NOMO-1 (cell line): ENCODE measurements at regions not wholly inside any gene's neighbourhood (a gene's known extent, or its start where the extent isn't known, plus 50 kb on each side); places are given as distances from the start of the nearest gene placed in this dataset.

Experiments used
- DNase-seq, 2 experiments: peaks; one replicate each; lab custom pipeline; 2025; ENCODE audit not compliant: unreplicated experiment in 2 of 2; lab: John Stamatoyannopoulos, UW

DNA sequence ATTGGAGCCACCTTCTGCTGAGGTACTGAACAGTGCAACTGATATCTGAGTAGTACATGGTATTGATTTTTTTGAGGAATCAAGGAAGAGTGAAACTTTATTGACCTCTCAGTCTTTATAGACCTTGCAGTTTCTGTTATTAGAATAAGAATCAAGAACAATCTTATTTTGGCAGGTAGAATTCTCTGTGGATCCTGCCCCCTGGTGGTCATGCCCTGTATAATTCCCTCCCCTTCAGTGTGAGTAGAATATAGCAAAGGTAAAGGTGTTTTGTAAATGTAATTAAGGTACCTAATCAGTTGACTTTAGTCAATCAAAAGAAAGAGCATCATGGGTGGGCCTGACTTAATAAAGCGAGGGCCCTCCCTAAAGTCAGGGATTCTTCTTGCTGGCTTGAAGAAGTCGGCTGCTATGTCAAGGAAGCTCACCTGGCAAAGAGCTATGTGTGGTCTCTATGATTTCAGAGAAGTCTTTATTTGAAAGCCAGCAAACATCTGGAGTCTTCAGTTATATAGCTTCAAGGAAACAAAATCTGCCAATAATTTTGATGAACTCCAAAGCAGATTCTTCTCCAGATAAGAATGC, 142.8 kb downstream of the LSM5 start:
- DNase-seq: peak in 1 of 2 experiments; percentile 6

- no peak for DNase-seq
These were observed 143.9 kb downstream of the LSM5 start for GRCh38 chr7:32346253-32346652.

- no peak for DNase-seq
These were observed 153.5 kb downstream of the LSM5 start for GRCh38 chr7:32336726-32337125.

- DNase-seq: no peak
These were observed 155.1 kb downstream of the LSM5 start for GRCh38 chr7:32335107-32335506.

GRCh38 chr7:32330602-32331001, 159.6 kb downstream of the LSM5 start:
- no peak for DNase-seq

GRCh38 chr7:32326078-32326477, 164.1 kb downstream of the LSM5 start:
- no peak for DNase-seq

GRCh38 chr7:32323712-32324111, 166.5 kb downstream of the LSM5 start:
- DNase-seq: no peak

DNA sequence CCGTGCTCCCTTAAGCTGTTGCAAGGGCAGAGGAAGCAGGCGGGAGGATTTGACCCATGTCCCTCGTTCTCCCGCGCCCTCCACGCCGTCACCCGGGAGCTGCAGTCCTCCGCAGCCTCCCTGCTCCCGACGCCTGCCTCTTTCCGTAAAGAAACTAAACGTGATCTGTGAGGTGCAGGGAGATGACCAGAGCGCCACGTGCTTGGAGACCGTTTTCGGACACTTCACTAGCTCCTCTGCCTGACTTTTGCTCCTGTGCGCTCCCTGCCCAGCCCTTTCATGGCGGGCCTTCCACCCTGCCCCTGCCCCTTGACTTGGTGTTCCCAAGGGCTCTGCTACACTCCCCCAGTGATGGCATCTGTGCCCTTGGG, 171.2 kb downstream of the LSM5 start:
- no peak for DNase-seq

DNA sequence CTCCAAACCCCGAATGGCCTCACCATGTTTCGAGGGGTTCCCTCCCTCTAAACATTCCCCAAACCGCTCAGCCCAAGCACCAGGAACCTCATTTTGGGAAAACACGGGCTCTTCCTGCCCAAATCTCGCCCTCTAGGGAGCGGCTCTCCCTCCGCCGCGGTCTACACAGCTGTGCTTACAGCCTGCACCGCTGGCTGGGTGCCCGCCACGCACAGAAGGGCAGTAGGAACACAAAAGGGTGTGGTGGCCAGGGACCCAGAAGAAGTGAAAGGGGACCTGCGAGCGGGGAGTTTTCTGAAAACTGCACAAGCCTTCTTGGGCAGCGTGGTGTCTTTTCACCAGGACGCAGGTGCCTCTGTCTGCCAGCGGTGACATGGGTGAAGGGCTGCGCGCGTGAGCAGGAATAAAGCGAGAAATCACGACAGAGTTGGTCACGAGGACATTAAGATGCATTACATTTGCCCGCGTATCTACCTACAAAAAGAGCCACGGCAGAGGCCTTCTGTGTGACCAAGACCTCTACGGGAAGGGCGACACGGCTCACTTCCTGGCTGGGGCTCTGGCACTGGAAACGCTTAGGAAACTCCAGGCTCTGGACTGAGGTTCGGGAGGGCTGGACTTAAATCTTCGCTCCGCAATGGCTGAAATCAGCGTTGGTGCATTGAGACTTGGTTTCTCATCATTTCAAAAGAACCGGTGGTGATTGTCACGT, 171.7 kb downstream of the LSM5 start:
- DNase-seq: no peak

GRCh38 chr7:32316839-32317238, 173.3 kb downstream of the LSM5 start:
- no peak for DNase-seq

DNA sequence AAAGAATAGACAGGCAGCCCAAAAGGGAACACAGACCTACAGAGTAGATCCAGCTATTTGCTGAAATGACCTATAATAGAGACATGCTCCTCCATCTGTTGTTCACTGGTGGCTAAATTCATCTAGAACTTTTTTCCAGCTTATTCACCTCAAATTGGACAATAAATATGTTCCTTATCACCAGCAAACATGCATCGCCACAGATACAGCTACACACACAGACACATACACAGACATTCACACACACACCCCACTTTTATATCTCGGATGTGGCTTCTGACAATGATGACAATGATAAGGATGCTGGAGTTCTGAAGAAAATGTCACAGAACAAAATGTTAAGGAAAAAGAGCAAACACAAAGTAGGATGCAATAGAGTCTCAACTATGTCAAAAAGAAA, 175.4 kb downstream of the LSM5 start:
- DNase-seq: no peak

DNA sequence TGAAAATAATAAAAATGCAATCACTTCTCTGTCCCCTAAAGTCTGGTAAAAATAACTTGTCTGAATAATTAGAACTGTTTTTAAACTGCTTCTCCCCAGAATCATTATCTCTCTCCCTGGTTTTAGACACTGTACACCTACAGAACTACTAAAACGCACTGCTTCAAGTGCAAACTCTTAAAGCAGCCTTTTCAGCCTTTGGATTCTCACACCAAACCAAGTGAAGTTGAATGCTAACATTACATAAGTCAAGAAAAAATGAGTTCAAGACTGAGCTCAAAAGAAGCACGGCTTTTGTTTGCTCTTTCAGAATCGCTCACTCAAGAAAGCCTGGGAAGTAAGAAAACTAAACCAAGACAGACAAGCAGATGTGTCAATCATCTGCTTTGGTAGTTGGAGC, 188.8 kb downstream of the LSM5 start:
- no peak for DNase-seq

DNA sequence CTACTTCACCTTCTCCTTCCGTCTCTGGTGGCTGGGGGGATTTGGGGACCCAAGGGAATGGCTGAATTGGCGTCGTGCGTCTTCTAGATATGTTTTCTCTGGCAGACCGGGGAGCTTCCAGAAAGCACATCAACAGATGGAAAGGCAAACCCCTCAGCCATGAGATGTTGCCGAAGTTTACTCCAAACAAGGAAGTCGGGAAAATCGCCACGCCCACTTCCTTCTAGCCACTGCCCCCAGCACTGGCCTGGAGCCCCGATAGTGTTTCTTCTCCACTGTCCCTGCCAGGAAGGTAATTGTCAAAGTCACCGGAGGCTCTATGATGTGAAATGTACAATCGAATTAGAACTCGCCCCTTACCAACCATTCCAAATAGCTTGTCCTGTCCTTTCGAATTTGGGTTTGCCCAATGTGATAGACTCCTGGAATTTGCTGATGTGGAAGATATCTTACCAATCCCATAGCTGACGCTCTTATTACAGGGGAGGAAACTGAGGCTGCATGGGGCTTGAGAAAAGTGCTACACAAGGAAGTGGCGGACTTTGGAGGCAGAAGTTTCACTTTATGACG, 191.0 kb downstream of the LSM5 start:
- no peak for DNase-seq

DNA sequence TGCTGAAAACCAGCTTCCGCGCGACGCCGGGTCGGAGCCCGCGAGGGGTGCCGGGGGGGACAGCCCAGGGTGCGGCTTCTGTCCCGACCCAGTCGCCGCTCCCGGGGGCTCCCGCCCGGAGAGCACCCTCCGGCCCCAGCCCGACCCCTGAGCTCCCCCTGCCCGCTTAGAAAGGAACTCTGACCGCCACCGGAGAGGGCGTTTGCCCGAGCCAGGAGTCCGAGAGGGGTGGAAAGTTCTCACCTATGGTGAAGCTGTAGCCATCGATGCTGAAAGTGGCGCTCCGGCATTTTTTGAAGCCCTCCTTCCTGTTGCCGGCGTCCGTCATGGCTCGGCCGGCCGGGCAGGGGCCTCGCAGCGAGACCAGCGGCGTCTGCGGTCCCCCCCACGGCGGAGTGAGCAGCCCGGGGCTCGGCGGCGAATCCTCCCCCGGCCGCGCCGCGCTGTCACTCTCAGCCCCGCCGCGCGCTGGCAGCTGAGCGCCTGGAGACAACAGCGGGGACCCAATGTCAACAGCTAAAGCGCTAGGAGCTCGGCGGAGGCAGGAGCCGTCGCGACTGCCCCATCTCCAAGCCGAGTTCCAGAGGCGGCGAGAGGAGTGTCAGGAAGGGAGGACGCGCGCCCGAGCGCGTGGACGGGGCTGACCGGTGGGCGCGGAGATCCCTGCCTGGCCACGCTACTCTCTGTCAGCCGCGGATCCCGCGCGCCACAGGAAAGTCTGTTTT, 191.6 kb downstream of the LSM5 start:
- DNase-seq: no peak

DNA sequence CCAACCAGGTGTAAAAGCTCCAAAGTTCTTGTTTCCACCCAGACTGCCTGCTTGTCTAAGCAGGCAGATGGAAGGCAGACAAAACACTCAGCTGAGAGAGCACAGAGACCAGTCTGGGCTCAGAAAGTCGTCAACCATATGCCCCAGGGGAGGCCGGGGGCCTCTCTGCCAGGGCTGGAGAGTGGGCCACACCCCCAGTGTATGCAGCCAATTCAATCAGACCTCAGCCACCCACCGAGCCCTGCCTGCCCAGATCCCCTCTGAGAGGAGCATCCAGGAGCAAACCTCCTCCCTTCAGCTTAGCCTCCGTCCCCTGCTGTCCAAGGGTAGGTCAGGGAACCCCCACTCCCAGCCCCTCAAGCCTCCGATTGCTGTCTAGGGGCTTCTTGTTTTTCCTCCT, 196.3 kb downstream of the LSM5 start:
- DNase-seq: no peak

GRCh38 chr7:32289651-32290414, 200.3 kb downstream of the LSM5 start:
- peak; percentile 13 to 36 for DNase-seq

DNA sequence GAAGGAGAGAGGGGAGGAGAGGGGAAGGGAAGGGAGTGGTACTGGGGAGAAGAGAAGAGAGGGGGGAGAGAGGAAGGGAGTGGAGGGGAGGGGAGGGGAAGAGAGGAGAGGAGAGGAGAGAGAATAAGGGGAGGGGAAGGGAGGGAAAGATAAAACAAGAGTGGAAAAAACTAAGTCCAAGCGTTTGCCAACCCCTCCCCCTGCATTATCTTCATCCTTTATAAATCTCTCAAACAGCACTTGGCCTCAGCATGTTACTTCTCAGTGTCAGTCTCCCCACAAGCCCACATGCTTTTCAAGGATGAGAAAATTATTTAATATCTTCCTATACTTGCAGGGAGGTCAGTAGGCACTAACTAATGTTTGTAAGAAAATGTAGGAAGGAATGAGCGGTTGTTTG, 204.5 kb downstream of the LSM5 start:
- no peak for DNase-seq

GRCh38 chr7:32283546-32283945, 206.6 kb downstream of the LSM5 start:
- no peak for DNase-seq

- DNase-seq: no peak
These were observed 209.3 kb upstream of the PDE1C start for GRCh38 chr7:32279500-32279899.

GRCh38 chr7:32275216-32276009, 205.2 kb upstream of the PDE1C start:
- peak; percentile 68 to 72 for DNase-seq
